H1 (cell line): ENCODE measurements at regions not wholly inside any gene's neighbourhood (a gene's known extent, or its start where the extent isn't known, plus 50 kb on each side); places are given as distances from the start of the nearest gene placed in this dataset.

ENCODE experiments used
- BRCA1 ChIP-seq: IDR thresholded peaks from 2 replicates; pipeline ENCODE4 v1.6.1; 2012; ENCODE audit warnings: low read depth, low read length, improper control_type of control experiment
- CREB1 ChIP-seq: IDR thresholded peaks from 2 replicates; pipeline ENCODE4 v1.6.1; 2012; ENCODE audit warnings: inconsistent platforms
- EGR1 ChIP-seq: IDR thresholded peaks from 2 replicates; pipeline ENCODE4 v1.6.1; 2011; ENCODE audit warnings: low read depth, low read length, borderline replicate concordance
- KDM5A ChIP-seq: fragments of 200-600 bp; IDR thresholded peaks from 2 replicates; pipeline ENCODE4 v1.7.1; 2012; ENCODE audit warnings: mild to moderate bottlenecking, low read length, inconsistent platforms, mixed read lengths
- POLR2AphosphoS5 ChIP-seq: IDR thresholded peaks from 2 replicates; pipeline ENCODE4 v1.6.1; 2011; ENCODE audit warnings: low read depth, low read length
- TBP ChIP-seq: IDR thresholded peaks from 2 replicates; pipeline ENCODE4 v1.6.1; 2011; ENCODE audit warnings: low read depth, low read length, improper control_type of control experiment
- TF ChIP-seq, protein P1 (sequence below), 3 experiments: IDR thresholded peaks; 1 replicate in 2 of 3; 2 replicates in 1 of 3; pipeline versions ENCODE4 v1.5.1 to v1.6.1; 2011; ENCODE audit warnings: low read length in 3 of 3, mild to moderate bottlenecking in 3 of 3, inconsistent platforms in 2 of 3, low read depth in 1 of 3, moderate library complexity in 1 of 3; ENCODE audit not compliant: insufficient read depth in 1 of 3; ENCODE audit errors: control extremely low read depth in 1 of 3
- TF ChIP-seq, protein P2 (sequence below): IDR thresholded peaks from 2 replicates; pipeline ENCODE4 v1.6.1; 2011; ENCODE audit warnings: low read length, improper control_type of control experiment

- TF ChIP-seq, protein P1, sequence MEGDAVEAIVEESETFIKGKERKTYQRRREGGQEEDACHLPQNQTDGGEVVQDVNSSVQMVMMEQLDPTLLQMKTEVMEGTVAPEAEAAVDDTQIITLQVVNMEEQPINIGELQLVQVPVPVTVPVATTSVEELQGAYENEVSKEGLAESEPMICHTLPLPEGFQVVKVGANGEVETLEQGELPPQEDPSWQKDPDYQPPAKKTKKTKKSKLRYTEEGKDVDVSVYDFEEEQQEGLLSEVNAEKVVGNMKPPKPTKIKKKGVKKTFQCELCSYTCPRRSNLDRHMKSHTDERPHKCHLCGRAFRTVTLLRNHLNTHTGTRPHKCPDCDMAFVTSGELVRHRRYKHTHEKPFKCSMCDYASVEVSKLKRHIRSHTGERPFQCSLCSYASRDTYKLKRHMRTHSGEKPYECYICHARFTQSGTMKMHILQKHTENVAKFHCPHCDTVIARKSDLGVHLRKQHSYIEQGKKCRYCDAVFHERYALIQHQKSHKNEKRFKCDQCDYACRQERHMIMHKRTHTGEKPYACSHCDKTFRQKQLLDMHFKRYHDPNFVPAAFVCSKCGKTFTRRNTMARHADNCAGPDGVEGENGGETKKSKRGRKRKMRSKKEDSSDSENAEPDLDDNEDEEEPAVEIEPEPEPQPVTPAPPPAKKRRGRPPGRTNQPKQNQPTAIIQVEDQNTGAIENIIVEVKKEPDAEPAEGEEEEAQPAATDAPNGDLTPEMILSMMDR (IDR thresholded peaks at IDR 0.05; ENCODE audit: control extremely low read depth in 1 of 3, insufficient read depth in 1 of 3, low read depth in 1 of 3, low read length in 3 of 3) = no peak
- TF ChIP-seq, protein P2, sequence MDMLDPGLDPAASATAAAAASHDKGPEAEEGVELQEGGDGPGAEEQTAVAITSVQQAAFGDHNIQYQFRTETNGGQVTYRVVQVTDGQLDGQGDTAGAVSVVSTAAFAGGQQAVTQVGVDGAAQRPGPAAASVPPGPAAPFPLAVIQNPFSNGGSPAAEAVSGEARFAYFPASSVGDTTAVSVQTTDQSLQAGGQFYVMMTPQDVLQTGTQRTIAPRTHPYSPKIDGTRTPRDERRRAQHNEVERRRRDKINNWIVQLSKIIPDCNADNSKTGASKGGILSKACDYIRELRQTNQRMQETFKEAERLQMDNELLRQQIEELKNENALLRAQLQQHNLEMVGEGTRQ = no peak
- no peak for TF ChIP-seq TBP
- no peak for TF ChIP-seq EGR1
- no peak for TF ChIP-seq CREB1
- TF ChIP-seq KDM5A = no peak
- no peak for TF ChIP-seq POLR2AphosphoS5
- no peak for TF ChIP-seq BRCA1
These were observed 399.5 kb upstream of the CNTN3 start for GRCh38 chr3:75014008-75014407.
